LNCAP (cell line): ENCODE measurements at regions not wholly inside any gene's neighbourhood (a gene's known extent, or its start where the extent isn't known, plus 50 kb on each side); places are given as distances from the start of the nearest gene placed in this dataset.

Experiments used
- TF ChIP-seq, protein P1 (sequence below): fragments of 450-650 bp; IDR thresholded peaks from 2 replicates; pipeline ENCODE4 v1.5.1; 2017; ENCODE audit warnings: mild to moderate bottlenecking

DNA sequence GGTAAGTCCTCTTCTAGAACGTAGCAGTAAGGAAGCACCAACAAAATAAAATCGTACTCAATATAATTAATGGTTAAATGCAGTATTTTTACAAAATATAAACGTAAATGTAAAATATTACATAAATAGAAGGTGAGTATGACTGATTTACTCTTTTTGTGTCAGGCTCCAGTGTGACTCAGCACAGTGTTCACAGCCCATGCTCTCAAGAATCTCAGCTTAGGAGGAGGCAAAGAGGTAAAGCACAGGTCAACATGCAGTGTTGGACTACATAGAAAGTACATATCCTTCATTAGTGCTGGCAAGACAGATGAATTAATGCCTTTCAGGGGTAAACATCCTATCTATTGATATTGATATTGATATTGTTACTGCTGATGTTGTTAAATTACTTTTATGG lies 2050.6 kb upstream of the RAG2 start:
- TF ChIP-seq, protein P1, sequence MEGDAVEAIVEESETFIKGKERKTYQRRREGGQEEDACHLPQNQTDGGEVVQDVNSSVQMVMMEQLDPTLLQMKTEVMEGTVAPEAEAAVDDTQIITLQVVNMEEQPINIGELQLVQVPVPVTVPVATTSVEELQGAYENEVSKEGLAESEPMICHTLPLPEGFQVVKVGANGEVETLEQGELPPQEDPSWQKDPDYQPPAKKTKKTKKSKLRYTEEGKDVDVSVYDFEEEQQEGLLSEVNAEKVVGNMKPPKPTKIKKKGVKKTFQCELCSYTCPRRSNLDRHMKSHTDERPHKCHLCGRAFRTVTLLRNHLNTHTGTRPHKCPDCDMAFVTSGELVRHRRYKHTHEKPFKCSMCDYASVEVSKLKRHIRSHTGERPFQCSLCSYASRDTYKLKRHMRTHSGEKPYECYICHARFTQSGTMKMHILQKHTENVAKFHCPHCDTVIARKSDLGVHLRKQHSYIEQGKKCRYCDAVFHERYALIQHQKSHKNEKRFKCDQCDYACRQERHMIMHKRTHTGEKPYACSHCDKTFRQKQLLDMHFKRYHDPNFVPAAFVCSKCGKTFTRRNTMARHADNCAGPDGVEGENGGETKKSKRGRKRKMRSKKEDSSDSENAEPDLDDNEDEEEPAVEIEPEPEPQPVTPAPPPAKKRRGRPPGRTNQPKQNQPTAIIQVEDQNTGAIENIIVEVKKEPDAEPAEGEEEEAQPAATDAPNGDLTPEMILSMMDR, result no peak

DNA sequence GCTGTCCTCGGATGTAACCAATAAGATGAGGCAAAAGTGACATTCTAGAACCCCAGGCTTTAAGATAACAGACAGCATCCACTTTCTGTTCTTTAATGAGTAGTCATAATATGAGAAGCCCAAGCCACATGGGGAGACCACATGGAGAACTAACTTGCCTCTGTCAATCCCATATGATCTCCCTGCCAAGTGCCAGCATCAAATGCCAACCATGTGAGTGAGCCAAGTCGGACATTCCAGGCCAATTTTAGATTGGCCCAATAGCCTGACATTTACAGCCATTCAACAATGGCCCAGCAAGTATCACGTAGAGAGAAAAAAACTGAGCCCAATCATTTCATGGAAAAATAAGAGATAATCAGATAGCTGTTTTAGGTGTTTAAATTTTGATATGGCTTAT lies 2048.3 kb upstream of the RAG2 start:
- TF ChIP-seq, protein P1, result no peak

DNA sequence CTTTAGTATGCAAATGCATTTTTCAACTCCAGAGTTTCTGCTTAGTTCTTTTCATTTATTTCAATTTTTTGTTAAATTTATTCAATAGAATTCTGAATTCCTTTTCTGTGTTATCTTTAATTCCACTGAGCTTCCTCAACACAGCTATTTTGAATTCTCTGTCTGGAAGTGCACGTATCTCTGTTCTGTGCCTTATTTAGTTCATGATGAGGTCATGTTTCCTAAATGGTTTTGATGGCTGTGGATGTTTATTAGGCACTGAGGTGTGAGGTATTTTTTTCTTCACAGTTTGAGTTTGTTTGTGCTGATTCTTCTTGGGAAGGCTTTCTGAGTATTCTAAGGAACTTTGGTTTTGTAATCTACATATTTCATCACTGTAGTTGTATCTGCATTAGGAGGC lies 2042.8 kb upstream of the RAG2 start:
- TF ChIP-seq, protein P1, result no peak

DNA sequence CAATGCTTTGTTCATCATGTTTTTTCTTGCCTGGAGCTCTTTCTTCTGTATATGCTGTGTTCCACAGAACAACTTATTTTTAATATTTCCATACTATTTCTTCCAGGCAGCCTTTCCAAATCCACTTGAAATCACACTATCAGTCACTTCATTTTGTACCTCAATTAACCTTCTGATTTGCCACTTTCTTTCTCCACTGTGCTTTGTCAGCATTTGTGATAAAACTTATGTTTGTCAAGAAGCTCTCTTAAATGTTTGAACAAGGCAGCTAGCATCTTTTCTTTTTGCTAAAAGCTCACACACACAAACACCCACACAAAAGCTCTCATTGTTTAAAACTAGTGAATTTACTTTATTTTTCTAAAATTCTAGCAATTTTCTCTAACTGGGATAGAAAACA lies 2014.7 kb upstream of the RAG2 start:
- TF ChIP-seq, protein P1, result no peak

DNA sequence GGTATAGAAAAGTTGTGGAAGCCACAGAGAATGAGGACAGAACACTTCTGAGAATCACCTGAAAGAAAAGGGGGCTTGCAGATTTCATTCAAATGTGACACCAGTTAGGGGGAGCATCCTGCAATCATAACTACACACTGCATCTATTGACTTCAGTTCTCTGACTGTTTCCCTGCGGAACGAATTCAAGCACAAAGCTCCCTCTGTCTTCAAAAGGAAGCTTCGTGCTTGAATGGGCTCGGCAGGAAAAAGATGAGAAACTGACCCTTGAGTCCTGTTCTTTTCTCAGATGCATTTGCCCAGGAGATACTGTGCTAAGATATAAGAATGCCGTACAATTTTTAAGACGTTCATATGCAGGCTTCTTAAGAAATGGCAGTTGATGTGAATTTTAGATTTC lies 2000.4 kb upstream of the RAG2 start:
- TF ChIP-seq, protein P1, result no peak

DNA sequence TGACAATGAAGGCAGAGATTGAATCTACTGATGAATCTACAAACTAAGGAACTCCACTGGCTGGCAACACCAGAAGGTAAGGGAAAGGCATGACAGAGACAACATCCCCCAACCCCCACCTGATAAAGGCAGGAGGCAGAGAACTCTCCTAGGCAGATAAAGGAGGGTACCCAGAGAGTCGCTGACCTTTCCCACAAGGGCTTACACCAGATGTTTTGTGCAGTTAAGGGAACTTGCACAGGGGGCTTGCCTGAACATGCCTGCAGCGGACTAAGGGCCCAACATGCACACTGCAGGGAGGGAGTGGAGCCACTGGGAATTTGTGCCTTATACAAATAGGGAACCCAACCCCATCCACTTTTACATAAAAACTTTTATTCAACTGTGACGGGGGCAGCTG lies 1996.9 kb upstream of the RAG2 start:
- TF ChIP-seq, protein P1, result no peak

DNA sequence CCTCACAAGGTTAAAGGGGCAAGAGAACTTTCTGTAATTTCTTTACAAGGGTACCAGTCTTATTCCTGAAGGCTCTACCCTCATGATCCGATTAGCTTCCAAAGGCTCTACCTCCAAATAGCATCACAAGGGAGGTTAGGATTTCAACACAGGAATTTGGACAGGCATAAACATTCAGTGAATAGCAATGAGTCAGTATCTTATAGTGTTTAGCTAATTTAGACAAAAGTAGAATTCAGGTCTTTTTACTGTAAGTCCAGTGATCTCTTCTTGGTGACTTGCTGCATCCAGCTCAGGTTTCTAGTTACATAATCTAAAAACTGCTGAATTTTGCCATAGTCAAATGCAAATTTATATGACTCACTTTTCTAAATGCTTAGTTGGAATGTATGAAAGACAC lies 1995.6 kb upstream of the RAG2 start:
- TF ChIP-seq, protein P1, result no peak

DNA sequence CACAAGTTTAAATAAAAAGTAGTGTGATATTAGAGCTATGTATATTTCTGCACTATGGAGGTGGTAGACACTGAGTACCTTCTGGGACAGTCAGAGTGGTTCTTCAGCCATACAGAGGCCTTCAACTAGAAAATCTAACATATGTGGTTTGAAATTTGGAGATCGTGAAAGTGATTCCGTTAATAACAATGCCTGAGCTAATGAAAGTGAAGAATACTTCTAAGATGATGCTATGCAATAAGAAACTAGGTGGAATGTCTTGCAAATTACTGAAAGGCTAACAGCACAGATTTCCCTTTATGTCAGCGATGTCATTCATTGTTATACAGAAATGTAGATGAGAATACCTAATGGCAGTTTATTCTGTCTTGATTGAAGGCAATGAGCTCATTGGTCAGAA lies 1984.7 kb upstream of the RAG2 start:
- TF ChIP-seq, protein P1, result no peak
